Esophagus muscularis mucosa (tissue), 4 donors: ENCODE measurements at regions not wholly inside any gene's neighbourhood (a gene's known extent, or its start where the extent isn't known, plus 50 kb on each side); places are given as distances from the start of the nearest gene placed in this dataset.
A peak's percentile ranks its signal among the peaks of the same experiment; 100 is the strongest.

ENCODE experiments used
- DNase-seq: peaks from one replicate; pipeline ENCODE4 v3.0.0-alpha.2; 2017; ENCODE audit errors: extremely low spot score
- H3K27ac ChIP-seq, 4 donors: fragments of 200-600 bp; sonication (generic); replicated peaks in 1 of 4; 1 replicate in 3 of 4; 2 replicates in 1 of 4; pipeline ENCODE4 v1.5.1; 2016 to 2019; ENCODE audit warnings: mild to moderate bottlenecking in 1 of 4
- H3K27me3 ChIP-seq, 4 donors: fragments of 200-600 bp; sonication (generic); one replicate each; pipeline versions ENCODE4 v1.5.1 to v1.6.0; 2016 to 2019
- H3K36me3 ChIP-seq, 4 donors: fragments of 200-600 bp; sonication (generic); one replicate each; pipeline ENCODE4 v1.5.1; 2016 to 2019
- H3K4me1 ChIP-seq, 4 donors: fragments of 200-600 bp; sonication (generic); one replicate each; pipeline ENCODE4 v1.5.1; 2016 to 2019
- H3K4me3 ChIP-seq, 4 donors: fragments of 200-600 bp; sonication (generic); 1 replicate in 2 of 4; 2 replicates in 2 of 4; pipeline ENCODE4 v1.5.1; 2016 to 2019; ENCODE audit warnings: mild to moderate bottlenecking in 4 of 4, moderate library complexity in 1 of 4
- H3K9me3 ChIP-seq, 4 donors: fragments of 200-600 bp; sonication (generic); 1 replicate in 3 of 4; 2 replicates in 1 of 4; pipeline ENCODE4 v1.5.1; 2016 to 2019
- EP300 ChIP-seq: sonication (generic); formaldehyde crosslinking; IDR thresholded peaks from one replicate; pipeline ENCODE4 v1.6.1; 2017; ENCODE audit warnings: antibody characterized with exemption
- POLR2A ChIP-seq: fragments of 450-650 bp; IDR thresholded peaks from one replicate; pipeline ENCODE4 v1.6.1; 2017; ENCODE audit warnings: antibody characterized with exemption, moderate library complexity, mild to moderate bottlenecking, low read depth
- POLR2AphosphoS5 ChIP-seq, 2 donors: sonication (generic); formaldehyde crosslinking; IDR thresholded peaks; one replicate each; pipeline ENCODE4 v1.6.1; 2017; ENCODE audit warnings: antibody characterized with exemption in 2 of 2
- WGBS: methylation state at CpG from one replicate; pipeline ENCODE4 v1.1.5; 2018; 5-methylcytosine and 5-hydroxymethylcytosine counted together
- intact Hi-C: fragments of 100-400 bp; cut with DNase I; formaldehyde crosslinking; loops from one replicate; pipeline ENCODE4 v1.15.1; 2023
- TF ChIP-seq, protein P1 (sequence below), 3 experiments: fragments of 200-600 bp in 2 of 3; fragments of 450-650 bp in 1 of 3; sonication (generic) in 2 of 3; IDR thresholded peaks; one replicate each; pipeline ENCODE4 v1.5.1; 2017 to 2019; ENCODE audit warnings: antibody characterized with exemption in 3 of 3, mild to moderate bottlenecking in 2 of 3, moderate library complexity in 1 of 3

DNA sequence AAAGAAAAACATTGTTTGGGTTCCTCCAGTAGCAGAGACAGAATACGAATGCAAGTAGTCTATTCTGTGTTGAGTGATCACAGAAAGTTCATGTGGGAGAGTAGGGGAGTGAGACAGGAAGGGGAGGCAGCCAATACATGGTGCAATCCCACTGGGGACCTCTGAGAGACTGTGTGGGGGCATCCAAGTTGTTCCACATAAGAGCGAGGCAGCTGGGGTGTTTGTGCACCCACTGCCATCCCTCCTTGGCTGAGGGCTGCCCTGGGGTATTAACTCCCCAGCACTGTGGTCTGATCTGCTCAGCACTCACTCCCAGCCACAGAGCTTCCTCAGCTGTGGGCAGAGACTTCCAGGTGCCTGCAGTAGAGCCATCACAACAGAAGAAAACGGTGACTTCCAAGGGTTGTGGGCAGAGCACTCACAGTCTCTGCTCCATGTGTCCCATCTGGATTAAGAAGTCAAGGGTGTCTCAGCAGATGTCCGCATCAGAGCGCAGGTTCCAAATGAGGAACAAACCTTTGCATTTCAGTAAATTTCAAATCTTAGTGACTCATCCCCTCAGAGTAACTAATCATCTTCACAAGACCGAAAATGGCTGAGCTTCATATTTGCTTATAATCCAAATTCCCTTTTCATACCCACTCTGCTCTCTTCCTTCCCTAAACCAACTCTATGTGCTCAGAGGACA is 101.9 kb upstream of the NAA20 start:
- WGBS, result 84% methylated on average over 6 of the region's 6 CpGs
- Histone ChIP-seq H3K9me3 (no peaks in the 10 kb centered on the region), H3K27me3 (no peaks in the 10 kb centered on the region), H3K4me1 (peaks cover 21 to 64% (median 47%) of the 10 kb centered on the region in 4 donors), H3K27ac (peak overlapping the region in 3 of 4 donors; percentile 5 to 62 (median 30)), H3K4me3 (no peak overlapping the region), H3K36me3 (peaks cover 0 to 7% (median 0%) of the 10 kb centered on the region in 4 donors)
- intact Hi-C loops, result no loop called here
- no peak for DNase-seq
- TF ChIP-seq POLR2A, result no peak
- TF ChIP-seq, protein P1, sequence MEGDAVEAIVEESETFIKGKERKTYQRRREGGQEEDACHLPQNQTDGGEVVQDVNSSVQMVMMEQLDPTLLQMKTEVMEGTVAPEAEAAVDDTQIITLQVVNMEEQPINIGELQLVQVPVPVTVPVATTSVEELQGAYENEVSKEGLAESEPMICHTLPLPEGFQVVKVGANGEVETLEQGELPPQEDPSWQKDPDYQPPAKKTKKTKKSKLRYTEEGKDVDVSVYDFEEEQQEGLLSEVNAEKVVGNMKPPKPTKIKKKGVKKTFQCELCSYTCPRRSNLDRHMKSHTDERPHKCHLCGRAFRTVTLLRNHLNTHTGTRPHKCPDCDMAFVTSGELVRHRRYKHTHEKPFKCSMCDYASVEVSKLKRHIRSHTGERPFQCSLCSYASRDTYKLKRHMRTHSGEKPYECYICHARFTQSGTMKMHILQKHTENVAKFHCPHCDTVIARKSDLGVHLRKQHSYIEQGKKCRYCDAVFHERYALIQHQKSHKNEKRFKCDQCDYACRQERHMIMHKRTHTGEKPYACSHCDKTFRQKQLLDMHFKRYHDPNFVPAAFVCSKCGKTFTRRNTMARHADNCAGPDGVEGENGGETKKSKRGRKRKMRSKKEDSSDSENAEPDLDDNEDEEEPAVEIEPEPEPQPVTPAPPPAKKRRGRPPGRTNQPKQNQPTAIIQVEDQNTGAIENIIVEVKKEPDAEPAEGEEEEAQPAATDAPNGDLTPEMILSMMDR (IDR thresholded peaks at IDR 0.05), result no peak

DNA sequence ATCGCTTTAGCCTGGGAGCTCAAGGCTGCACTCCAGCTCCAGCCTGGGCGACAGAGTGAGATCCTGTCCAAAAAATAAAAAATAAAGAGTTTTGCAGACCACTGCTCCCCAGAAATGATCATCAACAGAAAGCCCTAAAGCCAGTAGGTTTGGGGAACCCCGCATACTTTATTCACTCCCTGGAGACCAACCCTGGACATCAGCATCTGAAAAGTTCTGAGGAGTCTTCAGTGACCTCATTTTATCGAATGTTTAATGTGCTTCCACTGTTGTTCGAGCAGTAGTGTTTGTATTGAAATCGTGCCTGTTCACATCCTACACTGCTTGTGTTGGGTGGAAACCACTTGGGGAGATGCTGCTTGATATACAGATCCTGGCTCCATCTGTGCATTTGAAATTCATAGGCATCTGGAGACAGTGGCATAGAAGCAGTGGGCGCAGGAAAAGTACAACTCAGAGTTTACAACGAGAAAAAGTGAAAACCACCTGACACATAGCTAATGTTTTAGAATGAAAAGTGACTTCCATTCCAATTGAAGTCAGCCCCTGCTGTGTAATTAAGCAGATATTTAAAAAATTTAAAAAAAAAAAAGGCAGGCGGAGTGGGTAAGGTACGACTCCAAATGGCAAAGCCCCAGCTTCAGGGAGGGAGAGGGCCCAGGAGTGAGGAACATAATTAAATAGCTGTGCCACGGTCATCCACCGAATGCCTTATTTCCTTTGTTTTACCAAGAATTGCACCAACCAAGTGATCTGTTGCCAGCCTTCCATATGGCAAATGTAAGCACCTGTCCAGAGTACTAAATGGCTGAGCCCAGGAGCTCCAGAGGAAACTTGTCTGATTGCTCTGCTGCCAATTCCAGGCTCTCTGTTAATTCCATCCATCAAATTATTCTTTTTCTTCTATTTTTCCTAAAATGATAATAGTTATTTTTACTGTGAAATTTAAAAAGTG is 100.4 kb upstream of the NAA20 start:
- Histone ChIP-seq H3K4me1 (peaks cover 18 to 69% (median 55%) of the 10 kb centered on the region in 4 donors), H3K27me3 (no peaks in the 10 kb centered on the region), H3K4me3 (no peak overlapping the region), H3K36me3 (peaks cover 0 to 7% (median 0%) of the 10 kb centered on the region in 4 donors), H3K9me3 (no peaks in the 10 kb centered on the region), H3K27ac (peak overlapping the region in 1 of 4 donors; percentile 40)
- no peak for TF ChIP-seq EP300
- TF ChIP-seq POLR2AphosphoS5 (IDR thresholded peaks at IDR 0.05), result no peak
- TF ChIP-seq, protein P1 (IDR thresholded peaks at IDR 0.05), result no peak
- TF ChIP-seq POLR2A, result no peak
- 84% methylated on average over 12 of the region's 12 CpGs for WGBS
- intact Hi-C loops, result no loop called here
- no peak for DNase-seq

DNA sequence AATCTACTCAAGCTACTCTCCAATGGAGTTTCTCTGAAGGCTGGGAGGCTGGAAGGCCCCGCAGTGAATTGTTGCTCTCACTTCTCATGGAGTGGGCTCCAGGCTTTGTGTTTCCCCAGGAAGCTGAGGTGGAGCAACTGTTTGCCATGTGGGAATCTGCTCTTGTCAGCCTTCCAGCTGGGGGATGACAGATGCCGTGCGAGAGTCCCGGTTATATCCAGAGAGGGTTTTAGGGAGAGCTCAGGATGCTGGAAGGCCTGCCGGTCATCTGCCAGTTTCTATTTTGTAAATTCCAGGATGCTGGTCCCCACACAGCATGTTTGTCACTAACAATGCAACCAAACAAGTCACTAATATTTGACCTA is 98.2 kb upstream of the NAA20 start:
- Histone ChIP-seq H3K27me3 (no peaks in the 10 kb centered on the region), H3K4me1 (peaks cover 18 to 79% (median 59%) of the 10 kb centered on the region in 4 donors), H3K27ac (peak overlapping the region in 1 of 4 donors; percentile 18), H3K9me3 (no peaks in the 10 kb centered on the region), H3K4me3 (no peak overlapping the region), H3K36me3 (no peaks in the 10 kb centered on the region)
- intact Hi-C loops, result no loop called here
- TF ChIP-seq POLR2AphosphoS5 (IDR thresholded peaks at IDR 0.05), result no peak
- TF ChIP-seq, protein P1 (IDR thresholded peaks at IDR 0.05), result no peak
- TF ChIP-seq POLR2A, result no peak
- no peak for TF ChIP-seq EP300
- DNase-seq, result no peak
- WGBS, result 83% methylated on average over 4 of the region's 5 CpGs

DNA sequence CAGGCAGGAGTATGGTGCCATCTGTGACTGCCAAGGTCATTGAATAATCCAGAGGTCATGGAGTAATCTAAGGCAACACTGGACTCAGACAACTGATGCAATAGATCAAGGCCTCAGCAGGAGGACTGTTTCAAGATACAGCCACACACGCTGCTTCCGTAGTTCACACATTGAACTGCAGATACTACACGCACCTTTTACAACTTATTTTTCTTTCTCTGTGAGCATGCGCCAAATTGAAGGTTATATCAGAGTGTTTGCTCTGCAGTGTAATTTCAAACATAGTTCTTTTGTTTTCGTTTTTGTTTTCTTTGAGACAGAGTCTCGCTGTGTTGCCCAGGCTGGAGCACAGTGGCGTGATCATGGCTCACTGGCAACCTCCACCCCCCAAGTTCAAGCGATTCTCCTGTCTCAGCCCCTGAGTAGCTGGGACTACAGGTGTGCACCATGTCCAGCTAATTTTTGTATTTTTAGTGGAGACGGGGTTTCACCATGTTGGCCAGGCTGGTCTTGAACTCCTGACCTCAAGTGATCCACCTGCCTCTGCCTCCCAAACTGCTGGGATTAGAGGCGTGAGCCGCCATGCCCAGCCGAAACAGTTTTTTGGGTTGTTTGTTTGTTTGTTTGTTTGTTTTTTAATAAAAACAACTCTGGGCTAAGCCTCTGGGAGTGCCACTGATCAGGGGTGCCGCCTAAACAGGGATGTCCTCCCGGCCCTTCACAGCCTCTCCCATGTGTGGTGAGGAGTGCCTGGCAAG is 96.6 kb upstream of the NAA20 start:
- intact Hi-C loops, result no loop called here
- H3K4me1 ChIP-seq, result peaks cover 4 to 64% (median 45%) of the 10 kb centered on the region in 4 donors
- H3K27ac ChIP-seq, result peak overlapping the region in 1 of 4 donors; percentile 17
- DNase-seq, result no peak
- no peak overlapping the region for H3K4me3 ChIP-seq
- no peaks in the 10 kb centered on the region for H3K36me3 ChIP-seq
- TF ChIP-seq, protein P1 (IDR thresholded peaks at IDR 0.05), result no peak
- TF ChIP-seq POLR2AphosphoS5 (IDR thresholded peaks at IDR 0.05) (no peak), POLR2A (no peak), EP300 (no peak)
- no peaks in the 10 kb centered on the region for H3K27me3 ChIP-seq
- WGBS, result 97% methylated on average over 14 of the region's 14 CpGs
- no peaks in the 10 kb centered on the region for H3K9me3 ChIP-seq
